ENCODE measurements at regions not wholly inside any gene's neighbourhood (a gene's known extent, or its start where the extent isn't known, plus 50 kb on each side); places are given as distances from the start of the nearest gene placed in this dataset.

DNA sequence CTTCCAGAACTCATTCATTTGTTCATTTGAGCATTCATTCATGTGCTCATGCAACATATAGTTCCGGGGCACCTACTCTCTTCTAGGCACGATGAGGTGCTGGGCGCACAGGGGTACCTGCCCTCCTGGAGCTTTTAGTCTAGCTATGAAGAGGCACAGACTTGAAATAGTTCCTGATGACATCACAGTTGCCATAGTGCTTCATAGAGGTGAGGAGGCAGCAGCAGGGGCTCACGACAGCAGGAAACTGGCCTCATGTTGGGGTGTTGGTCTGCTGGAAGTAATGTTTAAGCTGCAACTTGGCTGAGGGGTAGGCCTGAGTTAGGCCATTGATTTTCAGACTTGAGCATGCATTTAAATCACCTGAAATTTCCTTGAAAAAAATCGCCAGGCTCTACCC, 195.5 kb downstream of the PHETA1 start:
- no peak for DNase-seq

GRCh38 chr12:111172786-111173185, 196.1 kb downstream of the PHETA1 start:
- DNase-seq, result no peak

GRCh38 chr12:111171832-111172231, 197.1 kb downstream of the PHETA1 start:
- DNase-seq, result no peak

DNA sequence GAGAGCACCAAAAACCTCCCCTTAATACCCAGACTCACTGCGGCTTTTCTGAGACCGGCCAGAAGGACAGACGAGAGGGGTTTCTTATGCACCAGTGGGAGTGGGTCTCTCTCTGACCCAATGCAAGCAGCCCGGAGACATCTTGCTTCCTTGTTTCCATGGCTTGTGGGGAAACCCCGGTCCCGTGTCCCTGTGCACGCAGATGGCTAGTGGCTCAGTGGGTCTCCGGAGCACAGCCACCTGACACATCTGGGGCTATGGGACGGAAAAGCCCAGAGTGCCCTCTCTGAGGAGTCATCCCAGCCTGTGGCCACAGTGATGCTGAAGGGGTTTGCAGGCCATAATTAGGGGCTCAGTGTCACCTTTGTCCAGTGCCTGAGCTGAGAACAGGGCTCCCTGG, 197.6 kb downstream of the PHETA1 start:
- no peak for DNase-seq

DNA sequence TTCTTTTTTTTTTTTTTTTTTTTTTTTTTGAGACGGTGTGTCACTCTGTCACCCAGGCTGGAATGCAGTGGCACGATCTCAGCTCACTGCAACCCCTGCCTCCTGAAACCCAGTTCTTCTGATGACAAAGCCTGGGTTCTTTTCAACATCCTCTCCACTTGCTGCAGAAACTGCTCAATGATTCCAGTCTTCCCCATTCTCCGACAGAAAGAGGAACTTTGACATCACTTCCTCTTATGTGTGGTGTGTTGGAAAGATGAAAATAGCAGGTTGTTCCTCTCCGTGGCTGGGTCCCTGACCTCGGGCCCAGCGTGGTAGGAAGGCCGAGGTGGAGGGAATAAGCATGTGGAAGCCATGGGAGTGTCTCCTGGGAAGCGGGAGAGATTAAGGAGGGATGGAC, 198.4 kb downstream of the PHETA1 start:
- DNase-seq, result no peak

DNA sequence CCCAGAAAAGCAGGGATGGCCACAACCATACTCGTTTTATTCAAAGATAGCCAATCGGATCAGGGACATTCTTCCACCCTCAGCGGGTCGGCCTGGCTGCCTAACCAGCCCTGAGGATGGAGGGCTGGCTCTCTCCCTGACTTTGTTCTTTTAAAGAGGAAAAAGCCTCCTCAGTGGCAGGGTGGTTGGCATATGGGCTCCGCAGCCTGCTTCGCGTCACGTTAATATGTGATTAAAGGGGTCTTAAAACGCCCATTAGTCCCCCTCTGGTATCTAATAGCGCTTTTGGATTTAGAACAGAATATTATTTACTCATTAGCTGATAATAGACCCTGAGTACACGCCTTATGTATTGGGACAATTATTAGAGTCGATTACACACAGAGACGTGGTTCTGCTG, 199.4 kb downstream of the PHETA1 start:
- DNase-seq, result no peak

DNA sequence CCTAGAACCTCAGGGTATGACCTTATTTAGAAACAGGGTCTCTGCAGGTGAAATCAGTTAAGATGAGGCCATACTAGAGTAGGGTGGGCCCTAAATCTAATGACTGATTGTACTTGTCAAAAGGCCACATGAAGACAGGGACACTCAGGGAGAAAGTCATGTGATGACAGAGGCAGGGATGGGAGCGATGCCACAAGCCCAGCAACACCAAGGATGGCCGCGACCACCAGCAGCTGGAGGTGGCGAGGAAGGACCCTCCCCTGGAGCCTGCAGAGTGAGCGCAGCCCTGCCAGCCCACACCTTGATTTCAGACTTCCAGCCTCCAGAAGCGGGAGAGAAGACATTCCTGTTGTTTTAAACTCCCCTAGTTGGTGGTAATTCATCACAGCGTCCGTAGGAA, 199.9 kb downstream of the PHETA1 start:
- no peak for DNase-seq

DNA sequence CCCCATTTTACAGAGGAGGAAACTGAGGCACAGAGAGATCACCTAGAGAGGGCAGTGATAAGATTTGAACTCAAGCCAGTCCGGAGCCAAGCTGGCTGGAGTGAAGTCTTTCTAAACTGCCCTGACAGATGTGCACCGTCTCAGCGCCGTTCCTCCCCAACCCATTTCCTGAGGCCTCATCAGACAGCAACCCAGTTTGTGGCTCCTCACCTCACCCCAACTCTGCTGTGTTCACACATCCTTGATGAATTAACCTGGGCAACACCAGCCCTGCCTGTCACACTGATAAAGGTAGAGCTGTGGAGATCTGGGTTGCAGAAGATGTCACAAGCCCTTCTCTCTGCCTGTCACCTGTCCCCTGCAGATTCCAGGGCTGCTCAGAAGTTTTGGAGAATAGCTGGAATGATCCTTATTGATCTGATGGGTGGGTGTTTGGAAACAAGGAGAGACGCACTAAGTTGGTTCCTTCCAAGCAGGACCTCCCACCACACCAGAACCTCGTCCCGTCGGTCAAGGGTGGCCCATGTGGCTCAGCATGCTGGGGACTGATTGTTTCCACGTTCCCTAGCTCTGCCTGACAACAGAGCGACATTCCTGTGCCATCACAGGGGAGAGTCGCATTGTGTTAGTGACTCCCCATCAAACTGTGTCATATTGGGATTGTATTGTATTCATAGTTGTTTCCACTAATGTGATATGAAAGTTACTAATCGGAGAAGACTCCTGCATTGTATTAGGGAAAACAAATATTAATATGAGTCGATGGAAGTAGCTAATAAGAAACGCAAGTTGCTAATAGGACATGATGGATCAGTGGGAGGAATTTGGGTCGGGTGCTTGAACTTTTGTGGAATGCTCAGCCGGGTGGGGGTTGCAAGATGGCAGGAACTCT, 200.6 kb downstream of the PHETA1 start:
- DNase-seq, result no peak

DNA sequence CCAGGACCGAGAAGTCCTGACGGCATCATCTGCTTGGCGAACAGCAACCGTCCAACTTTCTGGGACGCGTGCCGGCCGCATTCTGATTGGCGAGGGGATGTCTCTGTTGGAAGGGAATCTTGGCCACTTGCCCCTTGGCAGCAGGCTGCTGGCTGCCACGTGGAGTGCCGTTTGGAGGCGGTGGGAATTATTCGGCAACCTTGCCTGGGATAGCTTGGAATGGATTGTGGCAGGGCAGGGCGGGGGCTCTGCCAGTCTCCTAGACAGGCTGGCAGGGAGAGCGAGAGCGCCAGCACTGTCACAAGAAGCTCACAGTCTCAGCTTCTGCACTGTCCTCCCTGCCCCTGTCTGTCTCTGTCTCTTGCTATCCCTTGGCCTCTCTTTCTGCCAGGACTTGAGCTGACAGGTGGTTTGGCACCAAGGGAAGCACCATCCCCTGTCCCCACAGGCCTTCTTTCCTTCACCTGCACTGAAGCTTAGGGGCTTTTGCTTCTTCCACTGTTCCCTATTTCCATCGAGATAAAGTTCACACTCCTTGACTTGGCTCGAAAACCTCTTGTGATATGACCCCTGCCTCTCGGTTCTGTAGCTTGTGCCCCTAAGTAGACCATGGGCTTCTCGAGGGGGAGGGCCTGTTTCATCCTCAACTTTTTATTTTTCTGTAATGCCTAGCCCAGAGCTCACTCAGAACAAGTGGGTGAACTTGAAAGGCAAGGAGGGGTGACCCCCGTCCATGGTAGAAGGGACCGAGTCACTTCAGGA, 201.9 kb downstream of the PHETA1 start:
- no peak for DNase-seq

- DNase-seq, result no peak
Measured at GRCh38 chr12:111164833-111165525, 203.9 kb downstream of the PHETA1 start.

GRCh38 chr12:111163422-111163821, 205.5 kb downstream of the PHETA1 start:
- no peak for DNase-seq

GRCh38 chr12:111161898-111162297, 207.0 kb downstream of the PHETA1 start:
- no peak for DNase-seq

DNA sequence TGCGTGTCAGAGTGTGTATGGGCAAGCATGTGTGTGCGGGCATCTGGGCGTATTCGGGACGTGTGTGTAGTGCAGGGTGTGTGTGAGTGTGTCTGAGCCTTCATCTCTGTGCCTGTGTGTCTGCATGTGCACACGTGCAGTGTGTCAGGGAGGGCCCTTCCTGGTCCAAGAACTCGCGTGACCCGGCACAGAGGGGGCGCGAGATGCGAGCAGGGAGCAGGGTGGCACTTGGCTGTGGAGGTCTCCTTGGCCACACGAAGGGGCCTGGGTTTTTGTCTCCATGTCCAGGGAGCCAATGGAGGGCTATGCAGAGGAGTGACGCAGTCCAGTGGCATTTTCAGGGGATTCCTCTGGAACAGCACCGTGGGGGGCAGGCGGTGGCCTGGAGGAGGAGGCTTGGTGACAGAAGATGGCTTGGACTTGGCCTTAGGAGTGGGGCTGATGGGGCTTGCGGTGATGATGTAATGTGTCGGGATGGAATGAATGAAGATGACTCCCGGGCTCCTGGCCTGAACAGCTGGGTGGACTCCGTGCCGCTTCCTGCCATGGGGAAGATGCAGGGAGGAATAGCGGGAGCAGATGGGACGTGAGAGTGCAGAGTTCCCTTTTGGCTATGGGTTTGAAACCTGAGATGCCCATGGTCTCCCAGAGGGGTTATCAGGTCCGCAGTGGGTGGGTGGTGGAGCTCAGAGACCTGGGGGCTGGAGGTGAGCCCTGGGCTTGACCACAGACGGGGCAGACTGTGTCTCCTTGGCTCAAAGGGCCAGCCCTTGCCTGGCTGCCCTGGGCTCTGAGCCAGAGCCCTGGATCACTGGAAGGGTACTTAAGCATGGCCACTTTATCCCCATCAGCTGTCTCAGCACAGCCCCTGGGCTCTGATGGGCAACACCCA, 208.3 kb downstream of the PHETA1 start:
- DNase-seq, result no peak

GRCh38 chr12:111158992-111159391, 209.9 kb downstream of the PHETA1 start:
- DNase-seq, result no peak

DNA sequence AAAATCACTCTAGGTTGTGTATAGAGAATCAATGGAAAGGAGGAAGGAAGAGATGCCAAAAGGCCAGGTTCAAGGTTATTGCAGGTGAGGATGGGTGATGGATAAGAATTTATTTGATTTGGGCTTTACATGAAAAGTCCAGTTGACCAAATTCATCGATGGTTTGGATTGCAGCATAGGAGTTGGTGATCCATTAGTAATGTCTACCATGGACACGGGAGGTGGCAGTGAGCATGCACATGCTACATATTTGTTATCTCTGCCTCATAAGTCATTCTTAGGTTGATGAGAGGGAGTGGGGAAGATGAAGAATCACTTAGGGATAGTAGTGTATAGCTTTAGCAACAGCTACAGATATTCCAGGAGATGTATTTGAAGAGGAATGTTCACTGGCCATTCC, 211.4 kb downstream of the PHETA1 start:
- DNase-seq, result no peak

- DNase-seq, result no peak
Measured at GRCh38 chr12:111156304-111156703, 212.6 kb downstream of the PHETA1 start.

- DNase-seq, result no peak
Measured at GRCh38 chr12:111155521-111155920, 213.4 kb downstream of the PHETA1 start.

- no peak for DNase-seq
Measured at GRCh38 chr12:111155020-111155419, 213.9 kb downstream of the PHETA1 start.

DNA sequence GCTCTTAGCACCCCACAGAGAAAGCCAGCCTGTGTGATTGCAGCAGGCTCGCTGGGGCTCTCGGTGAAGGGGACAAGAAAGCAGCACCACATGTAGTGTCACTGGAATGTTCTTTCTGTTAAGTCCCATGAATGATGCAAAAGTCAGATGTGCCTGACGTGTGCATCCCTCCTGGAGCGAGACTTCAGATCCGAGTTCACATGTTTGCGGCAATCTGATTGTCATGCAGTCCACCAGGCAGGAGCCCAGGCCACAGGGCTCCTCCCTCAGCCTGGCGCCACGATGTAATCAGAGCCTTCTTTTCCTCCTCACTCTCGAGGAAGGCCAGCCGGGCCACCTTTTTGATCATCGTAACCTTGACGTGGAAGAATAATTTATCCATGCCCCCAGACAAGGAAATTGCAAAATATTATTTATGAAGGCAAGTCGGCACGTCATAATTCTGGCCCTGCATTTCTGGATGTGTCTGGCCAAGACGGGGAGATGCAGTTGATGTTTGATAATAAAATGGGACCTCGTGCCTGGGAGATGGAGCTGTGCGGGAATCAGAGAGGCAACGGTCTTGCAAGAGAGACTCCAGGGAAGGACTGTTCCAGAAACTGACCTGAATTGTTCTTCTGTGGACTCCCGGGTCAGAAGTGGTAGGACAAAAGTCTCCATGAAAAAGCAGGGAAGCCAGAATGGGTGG, 214.6 kb downstream of the PHETA1 start:
- DNase-seq, result no peak

DNA sequence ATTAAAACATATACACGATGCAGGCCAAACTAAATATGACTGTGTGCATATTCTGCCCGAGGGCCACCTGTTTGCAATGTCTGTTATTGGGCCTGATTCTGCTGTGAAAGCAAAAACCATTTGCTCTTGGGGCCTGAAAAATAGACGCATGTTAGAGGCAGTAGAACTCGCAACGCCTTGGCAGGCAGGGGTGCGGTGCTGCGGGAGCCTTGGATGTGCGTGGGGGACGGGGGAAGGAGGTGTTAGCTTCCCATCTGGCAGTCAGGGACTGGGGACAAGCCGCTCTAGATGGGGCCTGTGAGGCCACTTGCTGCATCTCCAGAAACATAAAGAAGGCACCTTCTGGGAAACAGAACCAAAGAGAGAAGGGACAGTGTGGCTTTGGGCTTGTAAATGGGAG, 216.3 kb downstream of the PHETA1 start:
- no peak for DNase-seq

GRCh38 chr12:111150921-111151840, 217.7 kb downstream of the PHETA1 start:
- no peak for DNase-seq
